ENCODE measurements at regions not wholly inside any gene's neighbourhood (a gene's known extent, or its start where the extent isn't known, plus 50 kb on each side); places are given as distances from the start of the nearest gene placed in this dataset.

DNA sequence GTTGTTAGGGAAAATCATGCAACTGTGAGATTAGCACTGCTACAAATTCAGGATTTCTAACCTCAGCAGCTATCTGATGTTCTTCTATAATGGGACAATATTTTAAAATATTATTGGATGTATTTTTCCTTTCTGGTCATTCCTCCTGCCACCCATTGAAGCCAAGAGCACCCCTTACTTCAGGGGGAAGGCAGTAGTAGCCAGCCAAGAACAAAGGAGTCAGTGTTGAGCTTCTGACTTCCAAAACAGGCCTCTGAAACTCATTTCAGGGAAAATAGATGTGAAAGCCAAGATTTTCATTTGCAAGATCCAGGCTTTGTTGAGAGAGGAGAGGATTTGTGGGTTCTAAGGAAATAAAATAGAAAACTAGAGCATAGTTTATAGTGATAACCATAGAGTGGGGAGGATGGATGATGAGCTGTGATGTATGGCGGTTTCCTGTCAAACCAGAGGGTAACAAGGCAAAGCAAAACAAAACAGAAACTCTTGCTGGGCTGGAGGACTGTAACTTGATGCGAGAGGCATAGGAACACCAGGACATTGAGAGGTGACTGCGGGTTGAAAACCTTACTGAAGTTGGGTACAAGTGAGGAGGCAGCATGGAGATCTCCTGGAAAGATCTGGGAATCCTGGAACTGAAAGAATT, 173.7 kb upstream of the LEF1 start:
- TF ChIP-seq EP300 (IDR thresholded peaks at IDR 0.05), result no peak
- TF ChIP-seq, protein P1, sequence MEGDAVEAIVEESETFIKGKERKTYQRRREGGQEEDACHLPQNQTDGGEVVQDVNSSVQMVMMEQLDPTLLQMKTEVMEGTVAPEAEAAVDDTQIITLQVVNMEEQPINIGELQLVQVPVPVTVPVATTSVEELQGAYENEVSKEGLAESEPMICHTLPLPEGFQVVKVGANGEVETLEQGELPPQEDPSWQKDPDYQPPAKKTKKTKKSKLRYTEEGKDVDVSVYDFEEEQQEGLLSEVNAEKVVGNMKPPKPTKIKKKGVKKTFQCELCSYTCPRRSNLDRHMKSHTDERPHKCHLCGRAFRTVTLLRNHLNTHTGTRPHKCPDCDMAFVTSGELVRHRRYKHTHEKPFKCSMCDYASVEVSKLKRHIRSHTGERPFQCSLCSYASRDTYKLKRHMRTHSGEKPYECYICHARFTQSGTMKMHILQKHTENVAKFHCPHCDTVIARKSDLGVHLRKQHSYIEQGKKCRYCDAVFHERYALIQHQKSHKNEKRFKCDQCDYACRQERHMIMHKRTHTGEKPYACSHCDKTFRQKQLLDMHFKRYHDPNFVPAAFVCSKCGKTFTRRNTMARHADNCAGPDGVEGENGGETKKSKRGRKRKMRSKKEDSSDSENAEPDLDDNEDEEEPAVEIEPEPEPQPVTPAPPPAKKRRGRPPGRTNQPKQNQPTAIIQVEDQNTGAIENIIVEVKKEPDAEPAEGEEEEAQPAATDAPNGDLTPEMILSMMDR (IDR thresholded peaks at IDR 0.05), result no peak
- TF ChIP-seq POLR2A (IDR thresholded peaks at IDR 0.05), result no peak
